ENCODE measurements at regions not wholly inside any gene's neighbourhood (a gene's known extent, or its start where the extent isn't known, plus 50 kb on each side); places are given as distances from the start of the nearest gene placed in this dataset.

DNA sequence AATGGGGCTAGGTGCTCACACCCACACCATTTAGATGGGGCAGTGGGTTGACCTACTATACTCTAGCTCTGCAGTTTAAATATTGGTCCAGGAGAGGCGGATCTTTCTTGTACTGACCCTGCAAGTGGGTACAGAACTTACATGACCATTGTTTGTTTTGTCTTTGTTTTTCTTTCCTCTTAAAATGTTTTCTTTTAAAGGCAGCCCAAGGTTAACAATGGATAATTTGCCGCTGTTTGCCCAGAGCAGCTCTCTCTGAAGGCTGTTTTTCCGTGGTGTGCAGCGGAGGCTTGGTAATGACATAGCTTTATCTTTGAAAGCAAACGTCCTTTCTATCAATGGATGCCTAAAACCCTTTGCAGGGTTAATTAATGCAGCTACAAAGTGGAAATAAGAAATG, 133.3 kb upstream of the MEX3C start:
- no peaks in the 10 kb centered on the region for H3K27me3 ChIP-seq
- no peak overlapping the region for H3K4me3 ChIP-seq
- TF ChIP-seq POLR2A (IDR thresholded peaks at IDR 0.05): no peak
- TF ChIP-seq, protein P1, sequence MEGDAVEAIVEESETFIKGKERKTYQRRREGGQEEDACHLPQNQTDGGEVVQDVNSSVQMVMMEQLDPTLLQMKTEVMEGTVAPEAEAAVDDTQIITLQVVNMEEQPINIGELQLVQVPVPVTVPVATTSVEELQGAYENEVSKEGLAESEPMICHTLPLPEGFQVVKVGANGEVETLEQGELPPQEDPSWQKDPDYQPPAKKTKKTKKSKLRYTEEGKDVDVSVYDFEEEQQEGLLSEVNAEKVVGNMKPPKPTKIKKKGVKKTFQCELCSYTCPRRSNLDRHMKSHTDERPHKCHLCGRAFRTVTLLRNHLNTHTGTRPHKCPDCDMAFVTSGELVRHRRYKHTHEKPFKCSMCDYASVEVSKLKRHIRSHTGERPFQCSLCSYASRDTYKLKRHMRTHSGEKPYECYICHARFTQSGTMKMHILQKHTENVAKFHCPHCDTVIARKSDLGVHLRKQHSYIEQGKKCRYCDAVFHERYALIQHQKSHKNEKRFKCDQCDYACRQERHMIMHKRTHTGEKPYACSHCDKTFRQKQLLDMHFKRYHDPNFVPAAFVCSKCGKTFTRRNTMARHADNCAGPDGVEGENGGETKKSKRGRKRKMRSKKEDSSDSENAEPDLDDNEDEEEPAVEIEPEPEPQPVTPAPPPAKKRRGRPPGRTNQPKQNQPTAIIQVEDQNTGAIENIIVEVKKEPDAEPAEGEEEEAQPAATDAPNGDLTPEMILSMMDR (IDR thresholded peaks at IDR 0.05): no peak
- H3K4me1 ChIP-seq: no peaks in the 10 kb centered on the region
- no peaks in the 10 kb centered on the region for H3K9me3 ChIP-seq
- H3K27ac ChIP-seq: no peak overlapping the region
- DNase-seq: no peak
- H3K36me3 ChIP-seq: no peaks in the 10 kb centered on the region

DNA sequence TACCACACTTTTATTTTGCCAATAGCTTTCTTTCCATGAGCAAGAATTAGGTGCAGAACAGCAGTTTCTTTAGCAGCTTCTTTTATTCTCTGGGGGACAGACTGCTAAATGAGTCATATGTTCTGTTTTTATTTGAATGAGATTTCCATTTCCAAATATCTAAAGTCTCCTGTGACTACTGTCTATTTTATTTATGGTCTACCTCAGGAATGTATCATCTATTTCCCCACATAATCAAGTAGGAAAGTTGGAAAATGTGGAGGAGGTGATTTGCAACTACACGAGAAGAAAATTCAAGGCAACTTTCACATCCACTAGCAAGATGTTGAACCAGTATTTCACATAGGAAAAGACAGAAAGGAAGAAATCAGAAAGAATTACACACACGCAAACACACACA, 139.9 kb upstream of the MEX3C start:
- H3K9me3 ChIP-seq: no peaks in the 10 kb centered on the region
- no peaks in the 10 kb centered on the region for H3K27me3 ChIP-seq
- H3K27ac ChIP-seq: no peak overlapping the region
- H3K4me1 ChIP-seq: no peaks in the 10 kb centered on the region
- DNase-seq: no peak
- TF ChIP-seq POLR2A (IDR thresholded peaks at IDR 0.05): no peak
- TF ChIP-seq, protein P1 (IDR thresholded peaks at IDR 0.05): no peak
- H3K36me3 ChIP-seq: no peaks in the 10 kb centered on the region
- no peak overlapping the region for H3K4me3 ChIP-seq

DNA sequence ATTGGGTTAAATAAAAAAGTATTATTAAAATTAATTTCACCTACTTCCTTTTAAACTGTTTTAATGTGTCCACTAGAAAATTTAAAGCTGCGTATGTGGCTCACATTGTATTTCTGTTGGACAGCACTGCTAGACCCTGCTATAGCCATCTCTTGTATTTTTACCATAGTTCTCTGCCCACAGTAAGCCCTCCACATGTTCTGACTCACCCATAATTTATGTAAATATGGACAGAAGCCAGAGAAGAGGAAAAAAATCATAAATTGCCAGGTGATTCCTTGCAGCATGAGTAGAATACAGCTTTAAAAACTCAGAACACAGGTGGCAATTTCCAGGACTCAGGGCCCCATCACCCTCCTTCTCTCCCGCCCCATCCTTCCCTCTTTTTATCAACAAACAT, 142.4 kb upstream of the MEX3C start:
- no peak for DNase-seq
- no peak overlapping the region for H3K27ac ChIP-seq
- no peaks in the 10 kb centered on the region for H3K4me1 ChIP-seq
- H3K36me3 ChIP-seq: no peaks in the 10 kb centered on the region
- no peak overlapping the region for H3K4me3 ChIP-seq
- H3K9me3 ChIP-seq: no peaks in the 10 kb centered on the region
- H3K27me3 ChIP-seq: no peaks in the 10 kb centered on the region
- TF ChIP-seq, protein P1 (IDR thresholded peaks at IDR 0.05): no peak
- TF ChIP-seq POLR2A (IDR thresholded peaks at IDR 0.05): no peak

DNA sequence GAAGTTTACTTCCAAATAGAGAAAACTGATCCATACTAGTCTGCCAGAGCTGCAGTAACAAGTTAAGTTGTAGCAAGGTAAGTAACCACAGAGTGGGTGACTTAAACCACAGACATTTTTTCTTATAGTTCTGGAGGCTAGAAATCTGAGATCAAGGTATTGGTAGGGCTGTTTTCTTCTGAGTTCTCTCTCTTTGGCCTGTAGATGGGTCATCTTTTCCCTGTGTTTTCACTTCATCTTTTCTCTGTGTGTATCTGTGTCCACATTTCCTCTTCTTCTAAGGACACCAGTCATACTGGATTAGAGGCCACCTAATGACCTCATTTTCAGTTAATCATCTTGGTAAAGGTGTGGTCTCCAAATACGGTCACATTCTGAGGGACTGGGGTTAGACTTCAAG, 142.9 kb upstream of the MEX3C start:
- DNase-seq: no peak
- no peaks in the 10 kb centered on the region for H3K9me3 ChIP-seq
- no peaks in the 10 kb centered on the region for H3K27me3 ChIP-seq
- TF ChIP-seq, protein P1 (IDR thresholded peaks at IDR 0.05): no peak
- TF ChIP-seq POLR2A (IDR thresholded peaks at IDR 0.05): no peak
- H3K4me3 ChIP-seq: no peak overlapping the region
- H3K27ac ChIP-seq: no peak overlapping the region
- no peaks in the 10 kb centered on the region for H3K4me1 ChIP-seq
- no peaks in the 10 kb centered on the region for H3K36me3 ChIP-seq

DNA sequence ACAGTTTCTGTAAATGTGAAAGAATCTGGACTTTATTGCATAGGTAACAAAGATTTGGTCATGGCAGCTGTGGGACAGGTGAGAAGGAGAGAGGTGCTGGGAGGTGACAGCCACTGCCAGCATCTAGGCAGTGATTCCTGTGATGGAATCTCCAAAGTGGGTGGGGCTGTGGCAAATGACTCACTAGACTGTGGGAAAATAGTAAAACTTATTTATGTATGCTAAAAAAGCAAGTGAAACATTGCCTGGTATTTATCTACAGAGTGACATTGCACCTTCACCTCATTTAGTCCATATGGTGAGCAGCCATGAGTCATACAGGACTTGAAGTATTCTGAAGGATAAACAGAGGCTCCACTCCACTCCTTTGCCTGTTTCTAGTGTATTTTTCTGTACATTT, 145.3 kb upstream of the MEX3C start:
- H3K27me3 ChIP-seq: no peaks in the 10 kb centered on the region
- H3K9me3 ChIP-seq: no peaks in the 10 kb centered on the region
- H3K4me1 ChIP-seq: no peaks in the 10 kb centered on the region
- TF ChIP-seq, protein P1 (IDR thresholded peaks at IDR 0.05): no peak
- TF ChIP-seq POLR2A (IDR thresholded peaks at IDR 0.05): no peak
- no peak overlapping the region for H3K27ac ChIP-seq
- H3K36me3 ChIP-seq: no peaks in the 10 kb centered on the region
- no peak for DNase-seq
- H3K4me3 ChIP-seq: no peak overlapping the region

DNA sequence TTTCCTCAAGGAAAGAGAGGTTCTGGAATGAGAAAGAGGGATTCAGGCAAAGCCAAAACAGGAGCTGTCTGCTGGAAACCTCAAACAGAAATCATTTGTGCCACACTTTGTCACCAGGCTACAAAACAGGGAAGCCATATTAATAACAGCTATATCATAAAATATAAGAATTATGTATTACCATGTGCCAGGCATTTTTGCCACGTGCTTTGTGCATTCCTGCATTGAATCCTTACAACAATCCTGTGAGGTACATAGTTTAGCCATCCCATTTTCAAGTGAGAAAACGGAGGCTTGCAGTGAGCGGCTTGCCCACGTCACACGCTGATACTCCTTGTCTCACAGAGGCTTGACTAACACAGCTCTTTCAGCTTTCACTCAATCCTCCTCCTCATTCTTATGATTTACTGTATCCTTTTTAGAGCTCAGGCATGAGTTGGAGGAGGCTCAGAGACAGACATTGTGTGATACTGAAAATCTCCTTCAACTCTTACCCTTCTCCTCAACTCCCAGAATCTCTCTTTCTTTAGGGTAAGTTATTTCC, 148.4 kb upstream of the MEX3C start:
- no peak overlapping the region for H3K4me3 ChIP-seq
- no peaks in the 10 kb centered on the region for H3K9me3 ChIP-seq
- H3K27me3 ChIP-seq: no peaks in the 10 kb centered on the region

More for the DNA sequence above, 148.4 kb upstream of the MEX3C start:
- DNase-seq: no peak
- no peaks in the 10 kb centered on the region for H3K36me3 ChIP-seq
- no peaks in the 10 kb centered on the region for H3K4me1 ChIP-seq
- no peak overlapping the region for H3K27ac ChIP-seq
- no peak for TF ChIP-seq POLR2A (IDR thresholded peaks at IDR 0.05)
- TF ChIP-seq, protein P1 (IDR thresholded peaks at IDR 0.05): no peak
